ENCODE measurements at regions not wholly inside any gene's neighbourhood (a gene's known extent, or its start where the extent isn't known, plus 50 kb on each side); places are given as distances from the start of the nearest gene placed in this dataset.

- intact Hi-C loops (cut with DNase I; ENCODE audit: low total_unique reads), result no loop called here
- H3K27ac ChIP-seq, result no peak overlapping the region
- H3K4me1 ChIP-seq, result no peaks in the 10 kb centered on the region
- no peaks in the 10 kb centered on the region for H3K9me3 ChIP-seq
- no peak for TF ChIP-seq POLR2A (IDR thresholded peaks at IDR 0.05)
- TF ChIP-seq, protein P1, sequence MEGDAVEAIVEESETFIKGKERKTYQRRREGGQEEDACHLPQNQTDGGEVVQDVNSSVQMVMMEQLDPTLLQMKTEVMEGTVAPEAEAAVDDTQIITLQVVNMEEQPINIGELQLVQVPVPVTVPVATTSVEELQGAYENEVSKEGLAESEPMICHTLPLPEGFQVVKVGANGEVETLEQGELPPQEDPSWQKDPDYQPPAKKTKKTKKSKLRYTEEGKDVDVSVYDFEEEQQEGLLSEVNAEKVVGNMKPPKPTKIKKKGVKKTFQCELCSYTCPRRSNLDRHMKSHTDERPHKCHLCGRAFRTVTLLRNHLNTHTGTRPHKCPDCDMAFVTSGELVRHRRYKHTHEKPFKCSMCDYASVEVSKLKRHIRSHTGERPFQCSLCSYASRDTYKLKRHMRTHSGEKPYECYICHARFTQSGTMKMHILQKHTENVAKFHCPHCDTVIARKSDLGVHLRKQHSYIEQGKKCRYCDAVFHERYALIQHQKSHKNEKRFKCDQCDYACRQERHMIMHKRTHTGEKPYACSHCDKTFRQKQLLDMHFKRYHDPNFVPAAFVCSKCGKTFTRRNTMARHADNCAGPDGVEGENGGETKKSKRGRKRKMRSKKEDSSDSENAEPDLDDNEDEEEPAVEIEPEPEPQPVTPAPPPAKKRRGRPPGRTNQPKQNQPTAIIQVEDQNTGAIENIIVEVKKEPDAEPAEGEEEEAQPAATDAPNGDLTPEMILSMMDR (IDR thresholded peaks at IDR 0.05), result no peak
- no peak for DNase-seq
- no peaks in the 10 kb centered on the region for H3K36me3 ChIP-seq
- H3K4me3 ChIP-seq, result no peak overlapping the region
- H3K27me3 ChIP-seq, result peaks cover 0 to 3% of the 10 kb centered on the region in 2 donors
Observed at GRCh38 chr20:60502881-60503280, 544.7 kb downstream of the CDH26 start.

- Histone ChIP-seq H3K4me3 (no peak overlapping the region), H3K9me3 (no peaks in the 10 kb centered on the region), H3K27me3 (peaks cover 0 to 3% of the 10 kb centered on the region in 2 donors), H3K27ac (no peak overlapping the region), H3K4me1 (no peaks in the 10 kb centered on the region), H3K36me3 (no peaks in the 10 kb centered on the region)
- DNase-seq, result no peak
- intact Hi-C loops (cut with DNase I; ENCODE audit: low total_unique reads), result no loop called here
- TF ChIP-seq POLR2A (IDR thresholded peaks at IDR 0.05), result no peak
- TF ChIP-seq, protein P1 (IDR thresholded peaks at IDR 0.05), result no peak
Observed at GRCh38 chr20:60505423-60505822, 547.2 kb downstream of the CDH26 start.

DNA sequence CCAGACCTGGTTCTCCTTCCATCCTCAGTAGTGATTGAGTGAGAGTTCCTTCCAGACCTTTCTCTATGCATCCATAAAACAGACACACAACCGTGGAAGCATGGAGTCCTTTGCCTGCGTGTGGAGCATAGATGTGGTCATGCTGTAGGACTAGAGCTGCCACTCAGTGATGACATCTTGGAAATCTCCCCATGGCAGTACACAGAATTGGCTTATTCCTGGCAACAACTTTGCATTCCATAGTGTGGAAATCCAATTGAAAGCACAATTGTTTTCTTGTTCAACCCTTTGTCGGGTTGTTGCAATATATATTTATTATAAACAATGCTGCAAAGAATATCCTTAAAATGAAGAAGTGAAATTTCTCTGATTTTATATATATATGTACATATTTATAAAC is 547.8 kb downstream of the CDH26 start:
- no peaks in the 10 kb centered on the region for H3K4me1 ChIP-seq
- H3K27ac ChIP-seq, result no peak overlapping the region
- TF ChIP-seq, protein P1 (IDR thresholded peaks at IDR 0.05), result no peak
- no peak for TF ChIP-seq POLR2A (IDR thresholded peaks at IDR 0.05)
- H3K27me3 ChIP-seq, result peaks cover 0 to 3% of the 10 kb centered on the region in 2 donors
- H3K36me3 ChIP-seq, result no peaks in the 10 kb centered on the region
- no peaks in the 10 kb centered on the region for H3K9me3 ChIP-seq
- no peak for DNase-seq
- no peak overlapping the region for H3K4me3 ChIP-seq
- intact Hi-C loops (cut with DNase I; ENCODE audit: low total_unique reads), result no loop called here

DNA sequence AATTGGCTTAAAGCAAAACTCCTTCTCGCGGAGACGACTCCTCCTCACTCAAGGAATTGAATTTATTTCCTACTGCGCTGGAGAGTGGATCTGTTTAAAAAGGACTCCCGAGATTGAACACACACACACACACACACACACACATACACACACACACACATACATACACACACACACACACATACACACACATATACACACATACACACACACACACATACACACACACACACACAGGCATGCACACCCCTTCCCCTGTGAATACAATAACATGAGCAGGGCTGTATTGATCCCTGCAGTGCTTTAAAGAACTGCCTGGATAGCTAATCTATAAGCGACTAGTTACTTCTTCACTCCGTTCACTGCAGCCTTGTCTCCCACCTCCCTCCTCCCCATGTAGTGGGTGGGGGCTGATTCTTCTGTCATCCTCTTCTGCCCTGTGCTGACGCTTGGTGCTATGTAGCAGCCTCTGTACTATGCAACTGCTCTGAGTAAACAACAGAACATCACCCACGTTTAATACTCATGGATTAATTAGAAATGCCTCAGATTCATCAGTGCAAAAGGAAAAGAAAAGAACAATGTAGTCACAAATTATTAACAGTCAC is 549.0 kb downstream of the CDH26 start:
- DNase-seq, result no peak
- Histone ChIP-seq H3K36me3 (no peaks in the 10 kb centered on the region), H3K4me1 (no peaks in the 10 kb centered on the region), H3K27ac (no peak overlapping the region), H3K27me3 (peaks cover 0 to 3% of the 10 kb centered on the region in 2 donors), H3K9me3 (no peaks in the 10 kb centered on the region), H3K4me3 (no peak overlapping the region)
- TF ChIP-seq POLR2A (IDR thresholded peaks at IDR 0.05), result no peak
- TF ChIP-seq, protein P1 (IDR thresholded peaks at IDR 0.05), result no peak
- intact Hi-C loops (cut with DNase I; ENCODE audit: low total_unique reads), result no loop called here

DNA sequence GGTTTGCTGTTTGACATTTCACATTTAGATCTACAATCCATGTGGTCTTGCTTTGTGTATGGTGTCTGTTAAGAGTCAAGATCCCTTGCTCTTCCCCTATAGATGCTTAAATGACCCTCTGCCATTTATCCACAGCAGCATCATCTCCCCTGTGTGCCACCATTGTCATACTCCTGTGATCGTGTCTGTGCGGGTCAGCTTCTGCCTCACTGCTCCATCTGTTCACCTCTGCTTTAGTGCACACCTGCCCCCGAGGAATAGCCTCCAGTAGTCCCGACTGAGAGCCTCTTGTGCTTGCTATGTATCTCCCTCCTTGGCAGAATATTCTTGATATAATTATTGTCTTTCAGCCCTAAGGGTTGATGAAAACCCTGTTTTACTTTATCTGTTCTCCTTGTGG is 551.2 kb downstream of the CDH26 start:
- no peaks in the 10 kb centered on the region for H3K36me3 ChIP-seq
- H3K27ac ChIP-seq, result no peak overlapping the region
- no peaks in the 10 kb centered on the region for H3K4me1 ChIP-seq
- DNase-seq, result no peak
- no peaks in the 10 kb centered on the region for H3K9me3 ChIP-seq
- no peak for TF ChIP-seq POLR2A (IDR thresholded peaks at IDR 0.05)
- TF ChIP-seq, protein P1 (IDR thresholded peaks at IDR 0.05), result no peak
- intact Hi-C loops (cut with DNase I; ENCODE audit: low total_unique reads), result no loop called here
- no peak overlapping the region for H3K4me3 ChIP-seq
- H3K27me3 ChIP-seq, result no peaks in the 10 kb centered on the region

Data from uterus (tissue), 3 donors.